ENCODE measurements at regions not wholly inside any gene's neighbourhood (a gene's known extent, or its start where the extent isn't known, plus 50 kb on each side); places are given as distances from the start of the nearest gene placed in this dataset.

DNA sequence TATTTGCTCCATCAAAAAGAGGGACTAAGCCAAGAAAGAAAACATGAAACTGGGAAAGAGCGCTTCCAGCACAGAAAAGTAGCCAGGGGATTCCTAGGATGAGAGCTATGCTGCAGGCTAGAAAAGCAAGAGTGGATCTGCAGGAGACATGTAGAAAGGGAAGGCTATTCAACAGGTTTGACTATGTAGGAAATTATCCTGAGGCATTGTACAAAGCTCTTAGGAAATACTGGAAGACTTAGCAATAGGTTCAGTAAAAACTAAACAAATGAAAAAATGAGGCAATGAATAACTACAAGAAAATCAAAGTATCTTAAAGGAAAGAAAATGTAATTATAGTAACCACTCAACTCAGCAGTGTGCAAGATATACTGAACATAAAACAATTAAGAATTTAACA is 178.7 kb upstream of the FOXN2 start:
- in situ Hi-C loops (cut with MboI; ENCODE audit: low pct_unique_long_range_greater_than_20kb, low sequenced_read_pairs, unreplicated experiment), result no loop called here
- DNase-seq (ENCODE audit: low spot score), result no peak
- TF ChIP-seq, protein P1, sequence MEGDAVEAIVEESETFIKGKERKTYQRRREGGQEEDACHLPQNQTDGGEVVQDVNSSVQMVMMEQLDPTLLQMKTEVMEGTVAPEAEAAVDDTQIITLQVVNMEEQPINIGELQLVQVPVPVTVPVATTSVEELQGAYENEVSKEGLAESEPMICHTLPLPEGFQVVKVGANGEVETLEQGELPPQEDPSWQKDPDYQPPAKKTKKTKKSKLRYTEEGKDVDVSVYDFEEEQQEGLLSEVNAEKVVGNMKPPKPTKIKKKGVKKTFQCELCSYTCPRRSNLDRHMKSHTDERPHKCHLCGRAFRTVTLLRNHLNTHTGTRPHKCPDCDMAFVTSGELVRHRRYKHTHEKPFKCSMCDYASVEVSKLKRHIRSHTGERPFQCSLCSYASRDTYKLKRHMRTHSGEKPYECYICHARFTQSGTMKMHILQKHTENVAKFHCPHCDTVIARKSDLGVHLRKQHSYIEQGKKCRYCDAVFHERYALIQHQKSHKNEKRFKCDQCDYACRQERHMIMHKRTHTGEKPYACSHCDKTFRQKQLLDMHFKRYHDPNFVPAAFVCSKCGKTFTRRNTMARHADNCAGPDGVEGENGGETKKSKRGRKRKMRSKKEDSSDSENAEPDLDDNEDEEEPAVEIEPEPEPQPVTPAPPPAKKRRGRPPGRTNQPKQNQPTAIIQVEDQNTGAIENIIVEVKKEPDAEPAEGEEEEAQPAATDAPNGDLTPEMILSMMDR (IDR thresholded peaks at IDR 0.05; ENCODE audit: extremely low read depth, insufficient read depth, missing control alignments), result no peak

DNA sequence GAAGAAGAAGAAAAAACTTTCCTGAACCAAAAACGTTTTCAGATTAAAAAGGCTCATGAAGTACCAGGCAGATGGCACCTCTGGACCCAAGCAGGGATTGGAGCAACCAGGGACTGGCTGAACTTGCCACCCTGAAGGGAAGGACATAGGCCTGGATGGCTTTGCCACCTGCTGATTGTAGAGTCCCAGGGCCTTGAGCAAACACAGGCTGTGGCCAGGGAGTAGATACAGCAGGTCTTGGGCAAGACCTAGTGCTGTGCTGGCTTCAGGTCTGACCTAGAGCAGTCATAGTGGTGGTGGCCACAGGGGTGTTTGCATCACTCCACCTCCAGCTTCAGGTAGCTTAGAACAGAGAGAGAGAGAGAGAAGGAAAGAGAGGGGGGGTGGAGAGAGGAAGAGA is 176.7 kb upstream of the FOXN2 start:
- in situ Hi-C loops (cut with MboI; ENCODE audit: low pct_unique_long_range_greater_than_20kb, low sequenced_read_pairs, unreplicated experiment), result no loop called here
- no peak for DNase-seq (ENCODE audit: low spot score)
- TF ChIP-seq, protein P1 (IDR thresholded peaks at IDR 0.05; ENCODE audit: extremely low read depth, insufficient read depth, missing control alignments), result no peak

DNA sequence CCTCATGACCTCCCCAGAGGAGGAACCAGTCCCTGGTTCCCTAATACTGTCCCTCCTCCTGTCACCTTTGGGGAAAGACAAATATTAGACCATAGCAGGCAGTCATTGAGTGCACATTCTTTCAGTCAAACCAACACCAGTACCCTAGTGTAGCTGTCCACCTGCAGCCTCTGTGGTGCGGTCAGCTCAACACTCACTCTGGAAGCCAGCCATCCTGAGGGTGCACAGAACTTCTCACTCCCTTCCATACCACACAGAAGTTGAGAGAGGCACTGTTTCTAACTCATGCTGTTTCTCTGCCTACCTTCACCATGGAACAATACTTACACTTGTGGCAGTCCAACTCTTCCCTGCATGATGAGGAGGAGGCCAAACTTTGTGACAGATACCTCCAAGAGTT is 175.6 kb upstream of the FOXN2 start:
- in situ Hi-C loops (cut with MboI; ENCODE audit: low pct_unique_long_range_greater_than_20kb, low sequenced_read_pairs, unreplicated experiment), result no loop called here
- TF ChIP-seq, protein P1 (IDR thresholded peaks at IDR 0.05; ENCODE audit: extremely low read depth, insufficient read depth, missing control alignments), result no peak
- no peak for DNase-seq (ENCODE audit: low spot score)

DNA sequence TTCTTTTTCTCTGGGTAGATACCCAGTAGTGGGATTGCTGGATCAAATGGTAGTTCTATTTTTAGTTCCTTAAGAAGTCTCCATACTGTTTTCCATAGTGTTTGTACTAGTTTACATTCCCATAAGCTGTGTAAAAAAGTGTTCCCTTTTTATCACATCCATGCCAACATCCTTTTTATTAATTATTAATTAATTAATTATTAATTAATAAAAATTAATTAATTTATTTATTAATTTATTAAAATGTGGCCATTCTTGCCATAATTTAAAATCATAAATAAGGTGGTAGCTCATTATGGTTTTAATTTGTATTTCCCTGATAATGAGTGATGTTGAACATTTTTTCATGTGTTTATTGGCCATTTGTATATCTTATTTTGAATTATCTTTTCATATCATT is 173.9 kb upstream of the FOXN2 start:
- TF ChIP-seq, protein P1 (IDR thresholded peaks at IDR 0.05; ENCODE audit: extremely low read depth, insufficient read depth, missing control alignments), result no peak
- in situ Hi-C loops (cut with MboI; ENCODE audit: low pct_unique_long_range_greater_than_20kb, low sequenced_read_pairs, unreplicated experiment), result no loop called here
- no peak for DNase-seq (ENCODE audit: low spot score)

DNA sequence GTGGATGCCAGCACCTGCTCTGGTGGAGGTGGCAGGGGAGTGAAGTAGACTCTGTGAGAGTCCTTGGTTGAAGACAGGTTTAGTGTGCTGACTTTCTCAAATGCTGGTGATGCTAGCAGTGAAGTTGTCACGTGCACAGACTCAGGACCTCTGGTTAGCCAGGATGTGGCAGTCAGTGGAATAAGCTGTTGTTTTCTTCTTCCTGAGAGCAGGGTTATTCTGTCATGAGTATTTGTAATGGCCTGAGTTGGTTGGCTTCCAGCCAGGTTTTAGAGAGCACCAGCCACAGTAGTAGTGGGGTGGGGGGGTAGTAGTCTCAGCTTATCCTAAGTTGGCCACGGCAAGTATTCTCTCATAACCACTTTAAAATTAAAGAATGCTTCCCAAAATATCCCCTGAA is 169.7 kb upstream of the FOXN2 start:
- in situ Hi-C loops (cut with MboI; ENCODE audit: low pct_unique_long_range_greater_than_20kb, low sequenced_read_pairs, unreplicated experiment), result no loop called here
- TF ChIP-seq, protein P1 (IDR thresholded peaks at IDR 0.05; ENCODE audit: extremely low read depth, insufficient read depth, missing control alignments), result no peak
- DNase-seq (ENCODE audit: low spot score), result no peak

DNA sequence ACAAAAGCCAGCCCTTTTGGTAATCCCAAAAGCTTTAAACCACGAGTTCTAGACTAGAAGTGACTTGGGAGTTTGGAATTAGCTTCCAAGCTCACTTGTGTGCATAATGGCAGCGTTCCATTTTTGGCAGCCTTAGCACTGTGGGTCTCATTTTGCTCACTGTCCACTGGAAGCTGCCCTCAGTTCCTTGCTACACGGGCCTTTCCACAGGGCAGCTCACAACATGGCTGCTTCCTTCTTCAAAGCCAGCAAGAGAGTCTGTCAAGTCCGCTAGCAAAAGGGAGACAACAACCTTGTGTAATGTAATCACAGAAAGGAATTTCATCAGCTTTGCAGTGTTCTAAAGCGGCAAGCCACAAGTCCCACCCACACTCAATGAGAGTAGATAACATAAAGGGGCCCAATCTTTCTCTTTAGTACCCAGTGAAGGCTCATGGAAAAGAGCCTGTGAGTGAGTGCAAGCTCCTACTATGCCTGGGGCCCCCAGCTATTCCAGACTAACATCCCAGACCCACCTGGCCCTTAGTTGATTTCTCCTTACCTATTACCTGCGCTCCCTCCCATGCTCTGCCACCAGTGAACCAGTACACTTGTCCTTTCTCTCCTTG is 168.5 kb upstream of the FOXN2 start:
- DNase-seq (ENCODE audit: low spot score), result no peak
- TF ChIP-seq, protein P1 (IDR thresholded peaks at IDR 0.05; ENCODE audit: extremely low read depth, insufficient read depth, missing control alignments), result no peak
- in situ Hi-C loops (cut with MboI; ENCODE audit: low pct_unique_long_range_greater_than_20kb, low sequenced_read_pairs, unreplicated experiment), result no loop called here

DNA sequence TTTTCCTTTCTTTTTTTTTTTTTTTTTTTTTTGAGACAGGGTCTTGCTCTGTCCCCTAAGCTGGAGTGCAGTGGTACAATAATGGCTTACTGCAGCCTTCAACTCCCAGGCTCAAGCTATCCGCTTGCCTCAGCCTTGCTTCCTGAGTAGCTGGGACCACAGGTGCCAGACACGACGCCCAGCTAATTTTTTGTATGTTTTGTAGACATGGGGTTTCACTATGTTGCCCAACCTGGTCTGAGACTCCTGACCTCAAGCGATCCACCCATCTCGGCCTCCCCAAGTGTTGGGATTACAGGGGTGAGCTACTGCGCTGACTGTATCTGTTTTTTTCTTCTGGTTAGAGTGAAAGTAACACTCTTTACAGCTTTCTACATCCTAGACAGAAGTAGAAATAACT is 167.9 kb upstream of the FOXN2 start:
- TF ChIP-seq, protein P1 (IDR thresholded peaks at IDR 0.05; ENCODE audit: extremely low read depth, insufficient read depth, missing control alignments), result no peak
- in situ Hi-C loops (cut with MboI; ENCODE audit: low pct_unique_long_range_greater_than_20kb, low sequenced_read_pairs, unreplicated experiment), result no loop called here
- DNase-seq (ENCODE audit: low spot score), result no peak
